Left renal cortex interstitium (tissue), 4 donors: ENCODE measurements at regions not wholly inside any gene's neighbourhood (a gene's known extent, or its start where the extent isn't known, plus 50 kb on each side); places are given as distances from the start of the nearest gene placed in this dataset.

Source experiments
- DNase-seq, 4 donors: peaks; one replicate each; pipeline ENCODE4 v3.0.0-alpha.2; 2013; ENCODE audit warnings: low read depth in 4 of 4, low spot score in 2 of 4, missing footprints in 1 of 4

GRCh38 chr15:97061392-97061791, 730.9 kb downstream of the NR2F2 start:
- no peak for DNase-seq

- no peak for DNase-seq
Observed at GRCh38 chr15:97071668-97072067, 741.2 kb downstream of the NR2F2 start.

GRCh38 chr15:97072545-97072944, 742.0 kb downstream of the NR2F2 start:
- no peak for DNase-seq

- DNase-seq: no peak
Observed at GRCh38 chr15:97076011-97076410, 745.5 kb downstream of the NR2F2 start.

- DNase-seq: no peak
Observed at GRCh38 chr15:97077975-97078374, 747.5 kb downstream of the NR2F2 start.

GRCh38 chr15:97078591-97078990, 748.1 kb downstream of the NR2F2 start:
- DNase-seq: no peak

GRCh38 chr15:97081666-97082226, 751.2 kb downstream of the NR2F2 start:
- no peak for DNase-seq

GRCh38 chr15:97082830-97083229, 752.3 kb downstream of the NR2F2 start:
- peak in 1 of 4 donors; percentile 72 for DNase-seq

- no peak for DNase-seq
Observed at GRCh38 chr15:97084650-97085049, 754.1 kb downstream of the NR2F2 start.

- DNase-seq: no peak
Observed at GRCh38 chr15:97085731-97086130, 755.2 kb downstream of the NR2F2 start.

- no peak for DNase-seq
Observed at GRCh38 chr15:97087006-97087741, 756.7 kb downstream of the NR2F2 start.

GRCh38 chr15:97091093-97091492, 760.6 kb downstream of the NR2F2 start:
- DNase-seq: no peak

GRCh38 chr15:97092656-97093055, 762.2 kb downstream of the NR2F2 start:
- no peak for DNase-seq

- no peak for DNase-seq
Observed at GRCh38 chr15:97096303-97096835, 765.9 kb downstream of the NR2F2 start.

GRCh38 chr15:97099040-97099439, 768.5 kb downstream of the NR2F2 start:
- no peak for DNase-seq

GRCh38 chr15:97101572-97101971, 771.1 kb downstream of the NR2F2 start:
- DNase-seq: no peak

- no peak for DNase-seq
Observed at GRCh38 chr15:97114900-97115760, 784.6 kb downstream of the NR2F2 start.

- DNase-seq: no peak
Observed at GRCh38 chr15:97115761-97116070, 785.2 kb downstream of the NR2F2 start.

- DNase-seq: no peak
Observed at GRCh38 chr15:97124790-97125189, 794.3 kb downstream of the NR2F2 start.

- no peak for DNase-seq
Observed at GRCh38 chr15:97126553-97127233, 796.2 kb downstream of the NR2F2 start.

GRCh38 chr15:97129674-97130073, 799.2 kb downstream of the NR2F2 start:
- DNase-seq: no peak
